H1 (cell line): ENCODE measurements at regions not wholly inside any gene's neighbourhood (a gene's known extent, or its start where the extent isn't known, plus 50 kb on each side); places are given as distances from the start of the nearest gene placed in this dataset.

Experiments used
- CTCF ChIA-PET: fragments of 300-600 bp; sonication (Branson Sonifier 250); formaldehyde crosslinking; loops from one replicate; lab custom pipeline; 2021; ENCODE audit not compliant: partially characterized antibody; lab: Charles Lee
- POLR2A ChIA-PET: fragments of 300-600 bp; sonication (Branson Sonifier 250); formaldehyde crosslinking; loops from one replicate; lab custom pipeline; 2021; ENCODE audit warnings: inconsistent platforms; ENCODE audit not compliant: partially characterized antibody; lab: Charles Lee
- DNase-seq, 2 experiments: peaks; one replicate each; pipeline versions ENCODE4 v3.0.0 to v3.0.0-alpha.2; 2010 to 2022; ENCODE audit warnings: low spot score in 2 of 2, low read depth in 1 of 2, mixed read lengths in 1 of 2
- FAIRE-seq: peaks from 2 replicates; lab custom pipeline; 2011; peaks lifted over from hg19 to GRCh38; lab: Jason Lieb, UNC
- H2AFZ ChIP-seq: 2 replicates; pipeline ENCODE4 v1.8.1; 2012; ENCODE audit warnings: low read length, inconsistent platforms
- H2AK5ac ChIP-seq: 2 replicates; pipeline ENCODE4 v1.6.1; 2013; ENCODE audit warnings: low read depth, low read length
- H2BK120ac ChIP-seq: replicated peaks from 2 replicates; pipeline ENCODE3; 2013; ENCODE audit warnings: low read depth, low read length, inconsistent platforms
- H2BK12ac ChIP-seq: 2 replicates; pipeline ENCODE4 v1.6.1; 2013; ENCODE audit warnings: low read depth, low read length
- H2BK15ac ChIP-seq: 2 replicates; pipeline ENCODE4 v1.6.1; 2013; ENCODE audit warnings: low read length
- H2BK20ac ChIP-seq: 2 replicates; pipeline ENCODE4 v1.6.1; 2013; ENCODE audit warnings: low read length
- H2BK5ac ChIP-seq: 2 replicates; pipeline ENCODE4 v1.6.1; 2013; ENCODE audit warnings: low read depth, low read length
- H3K14ac ChIP-seq: 2 replicates; pipeline ENCODE4 v1.6.1; 2013; ENCODE audit warnings: inconsistent platforms; ENCODE audit not compliant: insufficient read length
- H3K18ac ChIP-seq: 2 replicates; pipeline ENCODE4 v1.6.1; 2013; ENCODE audit warnings: low read length; ENCODE audit errors: extremely low read depth
- H3K23ac ChIP-seq: 2 replicates; pipeline ENCODE4 v1.6.1; 2013; ENCODE audit warnings: inconsistent platforms; ENCODE audit not compliant: insufficient read length
- H3K23me2 ChIP-seq: 2 replicates; pipeline ENCODE4 v1.6.1; 2013; ENCODE audit warnings: low read depth, low read length
- H3K27ac ChIP-seq: 2 replicates; pipeline ENCODE4 v1.6.1; 2011; ENCODE audit warnings: low read depth, low read length, inconsistent platforms
- H3K27me3 ChIP-seq, 4 experiments: replicated peaks in 1 of 4; 1 replicate in 1 of 4; 2 replicates in 3 of 4; pipeline versions ENCODE4 v1.6.1 to v1.8.1; 2011 to 2013; ENCODE audit warnings: low read length in 3 of 4, mild to moderate bottlenecking in 3 of 4, inconsistent platforms in 2 of 4, mixed read lengths in 2 of 4, moderate library complexity in 1 of 4; ENCODE audit not compliant: control insufficient read depth in 3 of 4, insufficient read depth in 3 of 4; ENCODE audit errors: extremely low read depth in 1 of 4
- H3K36me3 ChIP-seq, 4 experiments: 2 replicates each; pipeline versions ENCODE4 v1.6.1 to v1.8.1; 2011 to 2013; ENCODE audit warnings: mild to moderate bottlenecking in 4 of 4, low read length in 3 of 4, moderate library complexity in 2 of 4, control low read depth in 1 of 4, inconsistent platforms in 1 of 4; ENCODE audit not compliant: insufficient read depth in 4 of 4, control insufficient read depth in 2 of 4
- H3K4ac ChIP-seq: replicated peaks from 2 replicates; pipeline ENCODE3; 2013; ENCODE audit warnings: low read length, low read depth, mixed read lengths, inconsistent platforms; ENCODE audit not compliant: insufficient read length
- H3K4me1 ChIP-seq, 4 experiments: replicated peaks in 1 of 4; 1 replicate in 1 of 4; 2 replicates in 3 of 4; pipeline versions ENCODE4 v1.6.1 to v1.8.1; 2011 to 2013; ENCODE audit warnings: low read length in 3 of 4, inconsistent platforms in 2 of 4, mixed read lengths in 1 of 4; ENCODE audit not compliant: insufficient read depth in 4 of 4, control insufficient read depth in 3 of 4
- H3K4me2 ChIP-seq, 2 experiments: 2 replicates each; pipeline versions ENCODE4 v1.6.1 to v1.8.1; 2011 to 2013; ENCODE audit warnings: low read depth in 2 of 2, low read length in 2 of 2, control low read depth in 1 of 2, inconsistent platforms in 1 of 2, mild to moderate bottlenecking in 1 of 2; ENCODE audit not compliant: insufficient read depth in 1 of 2
- H3K4me3 ChIP-seq, 4 experiments: fragments of 200-600, 300-600 bp in 1 of 4; sonication (generic), shearing (Covaris generic), sonication (Bioruptor Twin) in 1 of 4; 2 replicates each; pipeline versions ENCODE4 v1.5.1 to v1.8.1; 2011 to 2016; ENCODE audit warnings: low read length in 4 of 4, low read depth in 3 of 4, control low read depth in 2 of 4, inconsistent platforms in 2 of 4, mild to moderate bottlenecking in 2 of 4, mixed read lengths in 1 of 4, moderate library complexity in 1 of 4; ENCODE audit not compliant: insufficient read depth in 2 of 4; ENCODE audit errors: extremely low read depth in 1 of 4
- H3K56ac ChIP-seq: replicated peaks from 2 replicates; pipeline ENCODE3; 2013; ENCODE audit warnings: low read depth, mild to moderate bottlenecking, mixed read lengths, low read length, inconsistent platforms; ENCODE audit not compliant: insufficient read length
- H3K79me1 ChIP-seq: 2 replicates; pipeline ENCODE4 v1.6.1; 2013; ENCODE audit warnings: low read depth, low read length, control low read depth
- H3K79me2 ChIP-seq, 2 experiments: 2 replicates each; pipeline versions ENCODE4 v1.6.1 to v1.8.1; 2012 to 2013; ENCODE audit warnings: low read length in 2 of 2, mild to moderate bottlenecking in 2 of 2, inconsistent platforms in 1 of 2; ENCODE audit not compliant: insufficient read depth in 2 of 2, control insufficient read depth in 1 of 2
- H3K9ac ChIP-seq, 4 experiments: replicated peaks in 1 of 4; 1 replicate in 1 of 4; 2 replicates in 3 of 4; pipeline versions ENCODE4 v1.6.1 to v1.8.1; 2011 to 2013; ENCODE audit warnings: low read depth in 3 of 4, low read length in 3 of 4, control low read depth in 2 of 4, mild to moderate bottlenecking in 2 of 4, moderate library complexity in 2 of 4, inconsistent platforms in 1 of 4; ENCODE audit errors: extremely low read depth in 1 of 4
- H3K9me3 ChIP-seq, 2 experiments: 2 replicates each; pipeline versions ENCODE4 v1.6.1 to v1.8.1; 2012 to 2013; ENCODE audit warnings: mild to moderate bottlenecking in 2 of 2, moderate library complexity in 2 of 2, control low read depth in 1 of 2, inconsistent platforms in 1 of 2, low read depth in 1 of 2, low read length in 1 of 2, mixed read lengths in 1 of 2; ENCODE audit not compliant: insufficient read depth in 2 of 2
- H4K20me1 ChIP-seq, 2 experiments: replicated peaks in 1 of 2; 2 replicates each; pipeline versions ENCODE3 to v1.8.1; 2011 to 2013; ENCODE audit warnings: inconsistent platforms in 2 of 2, low read length in 2 of 2, mild to moderate bottlenecking in 1 of 2; ENCODE audit not compliant: insufficient read depth in 2 of 2, control insufficient read depth in 1 of 2
- H4K5ac ChIP-seq: 2 replicates; pipeline ENCODE4 v1.6.1; 2013; ENCODE audit warnings: low read length, low read depth, mixed read lengths, inconsistent platforms; ENCODE audit not compliant: insufficient read length
- H4K8ac ChIP-seq: 2 replicates; pipeline ENCODE4 v1.8.0; 2013; ENCODE audit warnings: mild to moderate bottlenecking, moderate library complexity, low read length, inconsistent platforms; ENCODE audit not compliant: insufficient read depth; ENCODE audit errors: extremely low read depth
- H4K91ac ChIP-seq: replicated peaks from 2 replicates; pipeline ENCODE3; 2013; ENCODE audit warnings: low read length, mixed read lengths, inconsistent platforms; ENCODE audit not compliant: insufficient read length
- ASH2L ChIP-seq: fragments of 200-600, 300-600 bp; sonication (generic); IDR thresholded peaks from one replicate; pipeline ENCODE4 v1.7.1; 2017; ENCODE audit warnings: low read length
- BACH1 ChIP-seq: IDR thresholded peaks from 2 replicates; pipeline ENCODE4 v1.6.1; 2012; ENCODE audit warnings: low read length, improper control_type of control experiment
- CHD2 ChIP-seq: IDR thresholded peaks from 2 replicates; pipeline ENCODE4 v1.6.1; 2012; ENCODE audit warnings: low read length, improper control_type of control experiment
- EP300 ChIP-seq, 2 experiments: IDR thresholded peaks; 1 replicate in 1 of 2; 2 replicates in 1 of 2; pipeline ENCODE4 v1.6.1; 2011 to 2012; ENCODE audit warnings: low read depth in 2 of 2, low read length in 2 of 2, mild to moderate bottlenecking in 2 of 2, borderline replicate concordance in 1 of 2, inconsistent platforms in 1 of 2, moderate library complexity in 1 of 2
- HDAC2 ChIP-seq, 2 experiments: fragments of 300-600 bp in 1 of 2; sonication (generic) in 1 of 2; IDR thresholded peaks; 2 replicates each; pipeline ENCODE4 v1.6.1; 2011 to 2012; ENCODE audit warnings: low read depth in 2 of 2, low read length in 2 of 2, mild to moderate bottlenecking in 2 of 2, moderate library complexity in 2 of 2, borderline replicate concordance in 1 of 2, inconsistent platforms in 1 of 2
- KDM1A ChIP-seq: fragments of 200-600, 300-600 bp; sonication (generic); IDR thresholded peaks from 2 replicates; pipeline ENCODE4 v1.7.1; 2016; ENCODE audit warnings: mild to moderate bottlenecking, low read length, borderline replicate concordance
- KDM4A ChIP-seq: IDR thresholded peaks from one replicate; pipeline ENCODE4 v1.7.1; 2012; ENCODE audit warnings: low read depth, mild to moderate bottlenecking, moderate library complexity, low read length, inconsistent platforms; ENCODE audit not compliant: severe bottlenecking
- MAFK ChIP-seq: IDR thresholded peaks from 2 replicates; pipeline ENCODE4 v1.6.1; 2012; ENCODE audit warnings: low read depth, mild to moderate bottlenecking, improper control_type of control experiment, low read length
- NANOG ChIP-seq: IDR thresholded peaks from 2 replicates; pipeline ENCODE4 v1.6.1; 2011; ENCODE audit warnings: low read length, low read depth, mild to moderate bottlenecking, inconsistent platforms; ENCODE audit not compliant: insufficient read depth, poor library complexity, severe bottlenecking
- PHF8 ChIP-seq: fragments of 200-600 bp; sonication (generic); conservative IDR thresholded peaks from 2 replicates; pipeline ENCODE4 v1.7.1; 2012; ENCODE audit warnings: low read depth, mild to moderate bottlenecking, inconsistent platforms, low read length, moderate library complexity
- POLR2AphosphoS5 ChIP-seq: IDR thresholded peaks from 2 replicates; pipeline ENCODE4 v1.6.1; 2011; ENCODE audit warnings: low read depth, low read length
- RFX5 ChIP-seq: IDR thresholded peaks from 2 replicates; pipeline ENCODE4 v1.6.1; 2011; ENCODE audit warnings: low read depth, low read length, improper control_type of control experiment, borderline replicate concordance
- SIRT6 ChIP-seq: IDR thresholded peaks from one replicate; pipeline ENCODE4 v1.7.1; 2012; ENCODE audit warnings: low read length, inconsistent platforms
- SIX5 ChIP-seq: IDR thresholded peaks from 2 replicates; pipeline ENCODE4 v1.6.1; 2011; ENCODE audit warnings: mild to moderate bottlenecking, low read depth, low read length
- SUZ12 ChIP-seq: fragments of 200-600 bp; sonication (generic); IDR thresholded peaks from 2 replicates; pipeline ENCODE4 v1.6.1; 2012; ENCODE audit warnings: mild to moderate bottlenecking, inconsistent platforms, low read length, moderate library complexity, mixed read lengths
- TCF12 ChIP-seq: IDR thresholded peaks from 2 replicates; pipeline ENCODE4 v1.6.1; 2011; ENCODE audit warnings: low read depth, mild to moderate bottlenecking, low read length
- WGBS, 2 experiments: shearing (Covaris generic) in 1 of 2; methylation state at CpG; one replicate each; pipeline versions ENCODE4 v1.1.6 to v1.1.7; 2013 to 2015; ENCODE audit warnings: low lambda C conversion rate in 2 of 2, mixed read lengths in 2 of 2, inconsistent platforms in 1 of 2, low coverage in 1 of 2, missing lambda C conversion rate in 1 of 2; ENCODE audit not compliant: insufficient replicate concordance in 2 of 2, insufficient coverage in 1 of 2, insufficient read length in 1 of 2; ENCODE audit errors: extremely low coverage in 1 of 2, missing lambda C conversion rate in 1 of 2; 5-methylcytosine and 5-hydroxymethylcytosine counted together

DNA sequence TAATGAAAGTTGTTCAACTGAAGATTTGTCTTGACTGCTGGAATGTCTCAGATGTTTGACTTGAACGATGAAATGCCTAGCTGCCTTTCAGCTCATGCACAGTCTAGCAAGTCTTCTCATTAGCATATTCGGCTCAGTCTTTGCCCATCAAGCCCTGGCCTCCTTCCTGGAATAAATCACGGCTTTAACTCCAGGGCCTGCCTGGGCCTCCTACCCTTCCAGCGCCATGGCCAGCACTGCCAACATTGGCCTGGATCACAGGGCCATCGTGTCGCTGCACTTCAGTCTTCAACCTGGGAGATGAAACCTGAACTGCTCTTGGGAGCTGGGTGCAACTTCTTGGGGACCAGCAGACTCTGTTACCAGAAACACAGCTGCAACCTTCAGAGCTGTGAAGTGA lies 126.7 kb upstream of the TMEM260 start:
- Histone ChIP-seq H2BK12ac (no peak overlapping the region), H3K4me3 (no peak overlapping the region), H3K79me2 (no peaks in the 10 kb centered on the region), H3K4me2 (no peak overlapping the region), H3K9me3 (peaks cover 6 to 16% of the 10 kb centered on the region in 2 experiments), H2BK15ac (no peak overlapping the region), H2AK5ac (no peak overlapping the region), H4K8ac (no peak overlapping the region), H2BK5ac (no peak overlapping the region), H3K18ac (no peak overlapping the region), H4K20me1 (no peaks in the 10 kb centered on the region), H2AFZ (0 out of 2 replicates have a peak overlapping the region, but pooled peaks have one; percentile 1), H3K79me1 (no peaks in the 10 kb centered on the region), H3K27ac (no peak overlapping the region), H4K91ac (no peak overlapping the region), H3K14ac (no peak overlapping the region), H2BK20ac (no peak overlapping the region), H3K4me1 (no peaks in the 10 kb centered on the region), H3K56ac (no peak overlapping the region), H3K9ac (no peak overlapping the region), H3K23me2 (no peaks in the 10 kb centered on the region), H3K4ac (no peak overlapping the region), H3K36me3 (no peaks in the 10 kb centered on the region), H3K27me3 (no peaks in the 10 kb centered on the region), H4K5ac (no peak overlapping the region), H3K23ac (no peak overlapping the region), H2BK120ac (no peak overlapping the region)
- no peak for DNase-seq
- FAIRE-seq: no peak
- ChIA-PET CTCF (interaction anchor here (2.1 kb wide), 1 partner anchor 21 kb away, joined by 6 read pairs; no protein-coding TSS in a partner anchor), POLR2A (no interaction called here)
- WGBS, 2 experiments: 83% methylated on average over 6 of the region's 6 CpGs; no CpG with 5 or more reads in 1 of the 2 experiments
- TF ChIP-seq RFX5 (no peak), EP300 (IDR thresholded peaks at IDR 0.05; ENCODE audit: borderline replicate concordance in 1 of 2, low read depth in 2 of 2, low read length in 2 of 2) (no peak), TCF12 (no peak), KDM1A (no peak), MAFK (no peak), NANOG (no peak), KDM4A (no peak), SIX5 (no peak), SUZ12 (no peak), SIRT6 (no peak), CHD2 (no peak), POLR2AphosphoS5 (no peak), PHF8 (no peak), BACH1 (no peak), ASH2L (no peak), HDAC2 (IDR thresholded peaks at IDR 0.05; ENCODE audit: borderline replicate concordance in 1 of 2, low read depth in 2 of 2, low read length in 2 of 2) (no peak)
